DOHH2 (cell line): ENCODE measurements at regions not wholly inside any gene's neighbourhood (a gene's known extent, or its start where the extent isn't known, plus 50 kb on each side); places are given as distances from the start of the nearest gene placed in this dataset.

Experiments
- H3F3A ChIP-seq: fragments of 200-600 bp; sonication (generic), shearing (Covaris generic); 2 replicates; pipeline ENCODE4 v1.6.0; 2016; ENCODE audit warnings: antibody characterized with exemption, mild to moderate bottlenecking; ENCODE audit not compliant: control insufficient read depth, insufficient read depth
- H3K27ac ChIP-seq: fragments of 200-600 bp; sonication (generic); 2 replicates; pipeline ENCODE4 v1.5.1; 2014; ENCODE audit warnings: low read depth, mild to moderate bottlenecking, low read length, moderate library complexity
- H3K27me3 ChIP-seq: fragments of 200-600 bp; sonication (generic); 2 replicates; pipeline ENCODE4 v1.6.1; 2014; ENCODE audit warnings: mild to moderate bottlenecking, low read length, mixed read lengths; ENCODE audit not compliant: control insufficient read depth
- H3K36me3 ChIP-seq: fragments of 200-600 bp; sonication (generic); 2 replicates; pipeline ENCODE4 v1.6.1; 2014; ENCODE audit warnings: mild to moderate bottlenecking, low read length, moderate library complexity, mixed read lengths; ENCODE audit not compliant: control insufficient read depth
- H3K4me1 ChIP-seq: fragments of 200-600 bp; sonication (generic); 2 replicates; pipeline ENCODE4 v1.6.1; 2014; ENCODE audit warnings: mild to moderate bottlenecking, low read length, mixed read lengths; ENCODE audit not compliant: control insufficient read depth
- H3K4me2 ChIP-seq: fragments of 200-600 bp; sonication (generic); 2 replicates; pipeline ENCODE4 v1.6.0; 2014; ENCODE audit warnings: mild to moderate bottlenecking, low read length, moderate library complexity
- H3K4me3 ChIP-seq: fragments of 200-600 bp; sonication (generic); 2 replicates; pipeline ENCODE4 v1.5.1; 2014; ENCODE audit warnings: mild to moderate bottlenecking, low read length, mixed read lengths
- H3K79me2 ChIP-seq: fragments of 200-600 bp; sonication (generic); 2 replicates; pipeline ENCODE4 v1.6.1; 2014; ENCODE audit warnings: mild to moderate bottlenecking, low read length, mixed read lengths; ENCODE audit not compliant: control insufficient read depth
- H3K9me2 ChIP-seq: fragments of 200-600 bp; sonication (generic); replicated peaks from 2 replicates; pipeline ENCODE4 v1.6.1; 2014; ENCODE audit warnings: mild to moderate bottlenecking, low read length, mixed read lengths; ENCODE audit not compliant: control insufficient read depth
- H3K9me3 ChIP-seq: fragments of 200-600 bp; sonication (generic); 2 replicates; pipeline ENCODE4 v1.6.1; 2014; ENCODE audit warnings: antibody characterized with exemption, low read length, mixed read lengths; ENCODE audit not compliant: control insufficient read depth, insufficient read depth
- H4K20me1 ChIP-seq: fragments of 200-600 bp; sonication (generic); 2 replicates; pipeline ENCODE4 v1.6.0; 2014; ENCODE audit warnings: low read depth, mild to moderate bottlenecking, antibody characterized with exemption, low read length, moderate library complexity; ENCODE audit not compliant: control insufficient read depth, insufficient read depth
- EZH2phosphoT487 ChIP-seq: fragments of 200-600 bp; sonication (generic); IDR thresholded peaks from 2 replicates; pipeline ENCODE4 v1.6.1; 2017; ENCODE audit warnings: borderline replicate concordance, mild to moderate bottlenecking, antibody characterized with exemption, low read length, moderate library complexity, mixed read lengths
- TF ChIP-seq, protein P1 (sequence below): fragments of 200-600 bp; sonication (generic); IDR thresholded peaks from one replicate; pipeline ENCODE4 v1.5.1; 2014; ENCODE audit warnings: antibody characterized with exemption, mild to moderate bottlenecking, low read depth, low read length; ENCODE audit not compliant: poor library complexity, severe bottlenecking

GRCh38 chr17:79393358-79394052 is 217.3 kb downstream of the RBFOX3 start:
- H3K9me2 ChIP-seq = no peaks in the 10 kb centered on the region
- H3K27me3 ChIP-seq = 0 out of 2 replicates have a peak, but pooled peaks cover 4% of the 10 kb centered on the region
- H3K4me3 ChIP-seq = no peak overlapping the region
- H3K4me2 ChIP-seq = no peak overlapping the region
- no peak for TF ChIP-seq EZH2phosphoT487
- TF ChIP-seq, protein P1, sequence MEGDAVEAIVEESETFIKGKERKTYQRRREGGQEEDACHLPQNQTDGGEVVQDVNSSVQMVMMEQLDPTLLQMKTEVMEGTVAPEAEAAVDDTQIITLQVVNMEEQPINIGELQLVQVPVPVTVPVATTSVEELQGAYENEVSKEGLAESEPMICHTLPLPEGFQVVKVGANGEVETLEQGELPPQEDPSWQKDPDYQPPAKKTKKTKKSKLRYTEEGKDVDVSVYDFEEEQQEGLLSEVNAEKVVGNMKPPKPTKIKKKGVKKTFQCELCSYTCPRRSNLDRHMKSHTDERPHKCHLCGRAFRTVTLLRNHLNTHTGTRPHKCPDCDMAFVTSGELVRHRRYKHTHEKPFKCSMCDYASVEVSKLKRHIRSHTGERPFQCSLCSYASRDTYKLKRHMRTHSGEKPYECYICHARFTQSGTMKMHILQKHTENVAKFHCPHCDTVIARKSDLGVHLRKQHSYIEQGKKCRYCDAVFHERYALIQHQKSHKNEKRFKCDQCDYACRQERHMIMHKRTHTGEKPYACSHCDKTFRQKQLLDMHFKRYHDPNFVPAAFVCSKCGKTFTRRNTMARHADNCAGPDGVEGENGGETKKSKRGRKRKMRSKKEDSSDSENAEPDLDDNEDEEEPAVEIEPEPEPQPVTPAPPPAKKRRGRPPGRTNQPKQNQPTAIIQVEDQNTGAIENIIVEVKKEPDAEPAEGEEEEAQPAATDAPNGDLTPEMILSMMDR = peak; percentile 97
- peaks cover 3% of the 10 kb centered on the region; the same call in 1 of the 2 replicates for H3K9me3 ChIP-seq
- H4K20me1 ChIP-seq = 0 out of 2 replicates have a peak, but pooled peaks cover 3% of the 10 kb centered on the region
- no peaks in the 10 kb centered on the region for H3K79me2 ChIP-seq
- H3K36me3 ChIP-seq = no peaks in the 10 kb centered on the region
- H3K4me1 ChIP-seq = no peaks in the 10 kb centered on the region
- H3F3A ChIP-seq = no peaks in the 10 kb centered on the region
- no peak overlapping the region for H3K27ac ChIP-seq

DNA sequence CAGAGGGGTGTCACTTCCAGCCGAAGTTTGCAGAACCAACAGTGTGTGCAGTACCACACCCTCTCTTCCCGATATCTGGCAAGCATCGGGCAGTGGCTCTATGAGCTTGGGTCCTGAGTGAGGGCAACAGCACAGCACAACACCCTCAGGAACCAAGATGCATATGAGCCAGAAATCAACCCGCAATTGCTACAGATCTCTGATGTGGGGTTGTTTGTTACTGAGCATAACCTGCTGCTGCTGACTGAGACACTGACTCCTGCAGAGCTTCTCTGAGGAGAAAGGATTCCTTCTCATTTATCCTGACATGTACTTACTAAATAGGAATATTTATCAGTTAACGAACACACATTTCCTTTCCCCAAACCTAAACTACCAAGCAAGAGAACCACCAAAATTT is 218.3 kb downstream of the RBFOX3 start:
- H3K9me3 ChIP-seq = peaks cover 3% of the 10 kb centered on the region; the same call in 1 of the 2 replicates
- no peaks in the 10 kb centered on the region for H3F3A ChIP-seq
- H3K4me2 ChIP-seq = no peak overlapping the region
- H3K4me1 ChIP-seq = no peaks in the 10 kb centered on the region
- H3K36me3 ChIP-seq = no peaks in the 10 kb centered on the region
- H3K27me3 ChIP-seq = 0 out of 2 replicates have a peak, but pooled peaks cover 4% of the 10 kb centered on the region
- no peaks in the 10 kb centered on the region for H3K79me2 ChIP-seq
- TF ChIP-seq, protein P1 = no peak
- no peak for TF ChIP-seq EZH2phosphoT487
- H3K4me3 ChIP-seq = no peak overlapping the region
- H3K9me2 ChIP-seq = no peaks in the 10 kb centered on the region
- H3K27ac ChIP-seq = no peak overlapping the region
- 0 out of 2 replicates have a peak, but pooled peaks cover 3% of the 10 kb centered on the region for H4K20me1 ChIP-seq

DNA sequence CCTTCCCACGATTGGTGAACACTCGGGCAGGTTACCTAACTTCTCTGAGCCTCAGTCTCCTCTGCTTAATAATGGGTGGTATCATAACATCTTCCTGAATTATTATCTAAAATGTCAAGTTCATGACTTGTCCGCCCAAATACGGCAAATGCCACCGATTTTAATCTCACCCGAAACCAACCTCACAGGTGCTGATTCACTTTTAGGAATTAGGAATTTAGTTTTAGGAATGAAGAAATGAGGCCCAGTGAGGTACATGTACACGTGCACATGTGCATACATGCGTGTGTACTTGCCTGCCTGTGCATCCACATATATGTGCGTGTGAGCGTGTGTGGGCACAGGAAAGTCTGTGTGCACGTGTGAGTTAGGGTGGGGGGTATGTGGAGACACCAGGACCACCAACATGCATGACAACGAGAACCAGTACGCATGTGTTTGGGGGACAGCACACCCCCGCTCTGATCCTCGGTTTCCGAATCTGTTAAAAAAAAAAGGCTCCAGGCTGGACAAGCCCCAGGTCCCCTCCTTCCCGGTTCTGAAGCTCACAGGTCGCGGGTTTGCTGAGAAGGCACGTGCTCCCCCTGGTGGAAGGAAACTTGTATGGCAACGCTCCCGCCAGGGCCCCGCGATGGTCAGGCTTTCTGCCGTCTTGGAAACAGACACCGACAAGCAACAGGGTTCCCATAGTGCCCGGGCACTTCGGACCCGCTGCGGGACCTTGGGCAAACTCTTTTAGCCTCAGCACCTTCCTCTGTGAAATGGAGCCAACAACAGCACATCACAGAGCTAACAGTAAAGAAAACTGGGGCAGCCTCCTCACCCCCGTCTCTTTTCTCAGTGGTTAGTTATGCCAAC is 219.2 kb downstream of the RBFOX3 start:
- Histone ChIP-seq H3K9me2 (no peaks in the 10 kb centered on the region), H3K27ac (no peak overlapping the region), H3K36me3 (no peaks in the 10 kb centered on the region), H3K4me3 (no peak overlapping the region), H4K20me1 (0 out of 2 replicates have a peak, but pooled peaks cover 3% of the 10 kb centered on the region), H3K4me2 (no peak overlapping the region), H3K27me3 (0 out of 2 replicates have a peak, but pooled peaks cover 4% of the 10 kb centered on the region), H3K79me2 (no peaks in the 10 kb centered on the region), H3K9me3 (peaks cover 3% of the 10 kb centered on the region; the same call in 1 of the 2 replicates), H3F3A (no peaks in the 10 kb centered on the region), H3K4me1 (no peaks in the 10 kb centered on the region)
- TF ChIP-seq, protein P1 = peak; percentile 81
- TF ChIP-seq EZH2phosphoT487 = no peak
